AG10803 (cell line): ENCODE measurements at regions not wholly inside any gene's neighbourhood (a gene's known extent, or its start where the extent isn't known, plus 50 kb on each side); places are given as distances from the start of the nearest gene placed in this dataset.

Experiments used
- DNase-seq: peaks from one replicate; pipeline ENCODE4 v3.0.0; 2010; ENCODE audit warnings: low read depth
- H3K4me3 ChIP-seq: 2 replicates; pipeline ENCODE4 v1.5.1; 2011; ENCODE audit warnings: mild to moderate bottlenecking, low read length, control low read depth
- CTCF ChIP-seq: conservative IDR thresholded peaks from 2 replicates; pipeline ENCODE4 v1.5.1; 2011; ENCODE audit warnings: mild to moderate bottlenecking, low read length, control low read depth, inconsistent platforms

DNA sequence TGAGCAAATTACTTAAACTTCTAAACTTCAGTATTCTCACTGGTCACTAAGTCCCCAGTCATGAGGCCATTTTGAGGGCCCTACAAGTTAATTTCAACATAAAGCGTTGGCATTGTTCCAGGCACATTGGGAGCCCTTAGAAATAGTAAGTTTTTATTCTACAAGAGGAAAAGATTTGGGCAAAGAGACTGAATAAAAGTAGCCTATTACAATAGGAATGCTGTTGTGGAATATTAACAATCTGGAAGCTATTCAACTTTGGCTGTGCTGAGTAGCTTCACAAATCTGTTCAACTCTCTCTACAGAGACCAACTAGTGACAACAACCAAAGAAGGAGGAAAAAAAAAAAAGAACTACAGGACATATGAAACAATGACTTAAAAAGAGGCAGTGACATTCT lies 1287.5 kb upstream of the NXPH2 start:
- DNase-seq, result no peak
- H3K4me3 ChIP-seq, result no peak overlapping the region
- no peak for TF ChIP-seq CTCF

DNA sequence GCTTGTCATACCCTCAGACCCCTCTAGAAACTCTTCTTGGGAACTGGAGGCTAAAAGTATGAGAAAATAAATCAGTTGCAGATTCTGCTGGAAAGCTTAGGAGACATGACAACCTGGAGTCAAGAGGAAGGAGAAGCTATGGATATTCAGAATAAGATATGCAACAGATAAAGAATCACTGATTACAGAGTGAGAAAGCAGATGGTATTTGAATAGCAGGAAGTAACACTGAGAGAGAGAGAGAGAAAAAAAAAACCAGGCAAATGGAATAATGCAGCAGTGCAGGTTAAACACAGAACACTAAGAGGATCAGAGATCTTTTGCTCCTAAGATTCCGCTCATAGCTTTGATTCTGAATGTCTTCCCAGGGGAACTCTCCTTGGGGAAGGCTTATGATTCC lies 1284.1 kb upstream of the NXPH2 start:
- no peak for TF ChIP-seq CTCF
- H3K4me3 ChIP-seq, result no peak overlapping the region
- no peak for DNase-seq

DNA sequence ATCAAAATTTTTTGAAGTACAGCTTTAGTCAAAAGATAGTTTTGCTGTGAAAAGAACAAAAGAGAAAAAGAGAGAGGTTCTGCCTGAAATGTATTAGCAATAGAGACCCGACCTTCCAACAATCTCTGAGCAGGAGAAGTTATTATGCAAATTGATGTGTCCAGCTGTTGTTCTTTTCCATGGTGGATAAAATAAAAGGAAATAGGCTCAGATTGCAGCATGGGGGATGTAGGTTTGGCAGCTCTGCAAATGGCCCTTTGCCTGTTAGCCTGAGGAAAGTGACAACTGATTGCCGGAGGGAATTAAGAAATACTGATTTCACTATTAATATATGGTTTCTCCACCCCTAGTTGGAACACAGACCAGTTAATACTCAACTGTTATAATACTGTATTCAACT lies 1283.2 kb upstream of the NXPH2 start:
- no peak overlapping the region for H3K4me3 ChIP-seq
- no peak for DNase-seq
- TF ChIP-seq CTCF, result no peak

DNA sequence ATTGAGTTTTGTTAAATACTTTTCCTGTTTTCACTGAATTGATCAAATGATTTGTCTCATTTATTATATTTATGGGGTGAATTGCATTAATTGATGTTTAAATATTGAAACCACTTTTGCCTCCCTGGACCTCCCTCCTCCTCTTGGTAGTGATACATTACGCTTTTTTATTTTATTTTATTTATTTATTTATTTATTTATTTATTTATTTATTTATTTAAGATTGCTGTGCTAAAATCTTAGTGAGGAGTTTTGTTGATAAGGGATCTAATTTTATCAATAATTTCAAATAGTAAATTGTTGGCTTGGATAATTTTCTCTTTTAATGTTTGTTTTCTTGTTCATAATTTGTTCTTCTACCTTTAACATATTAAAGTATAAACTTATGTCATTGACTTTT lies 1281.0 kb upstream of the NXPH2 start:
- TF ChIP-seq CTCF, result no peak
- H3K4me3 ChIP-seq, result no peak overlapping the region
- DNase-seq, result no peak

DNA sequence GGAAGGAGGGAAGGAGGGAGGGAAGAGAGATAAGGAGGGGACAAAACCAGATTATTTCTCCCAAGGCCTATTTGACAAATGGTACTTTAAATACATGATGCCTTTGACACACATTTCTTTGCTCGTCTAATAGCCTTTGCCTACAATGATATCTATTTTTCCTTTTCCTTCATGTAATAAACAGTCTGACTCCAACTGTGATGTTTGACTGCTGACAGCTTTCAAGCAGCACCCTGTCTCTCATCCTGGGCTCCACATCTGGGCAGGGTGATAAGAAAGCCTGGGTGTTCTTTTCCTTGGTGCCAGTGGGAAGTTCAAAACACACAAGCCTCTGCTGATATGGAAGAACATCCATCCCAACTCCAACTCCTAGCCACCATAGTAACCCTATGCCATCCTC lies 1277.7 kb upstream of the NXPH2 start:
- no peak for DNase-seq
- no peak overlapping the region for H3K4me3 ChIP-seq
- no peak for TF ChIP-seq CTCF

GRCh38 chr2:140041811-140042210 lies 1261.6 kb upstream of the NXPH2 start:
- TF ChIP-seq CTCF, result no peak
- H3K4me3 ChIP-seq, result no peak overlapping the region
- DNase-seq, result no peak

DNA sequence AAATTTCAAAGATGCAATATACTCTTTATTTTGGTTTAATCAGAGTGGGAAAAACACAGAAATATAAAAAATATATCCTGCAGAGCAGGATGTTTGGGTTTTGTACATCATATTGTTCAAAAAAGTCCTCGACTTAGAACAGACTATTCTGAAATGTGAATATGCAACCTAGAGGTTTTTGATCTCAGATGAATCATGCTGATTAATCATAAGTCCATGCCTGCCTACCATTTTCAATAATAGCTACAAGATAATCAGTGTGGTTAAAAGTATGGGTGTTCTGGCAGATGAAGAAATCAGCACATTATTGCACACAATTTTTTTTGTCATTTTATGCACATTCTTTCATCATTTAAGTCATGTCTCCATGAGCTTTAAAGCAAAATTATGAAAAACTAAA lies 1261.0 kb upstream of the NXPH2 start:
- no peak for DNase-seq
- no peak overlapping the region for H3K4me3 ChIP-seq
- TF ChIP-seq CTCF, result no peak
